Astrocyte (in vitro differentiated cells and primary cell): ENCODE measurements at regions not wholly inside any gene's neighbourhood (a gene's known extent, or its start where the extent isn't known, plus 50 kb on each side); places are given as distances from the start of the nearest gene placed in this dataset.

Experiments
- CTCF ChIP-seq: IDR thresholded peaks from 2 replicates; pipeline ENCODE4 v1.5.1; 2011; ENCODE audit warnings: low read depth, mild to moderate bottlenecking, inconsistent platforms, low read length, moderate library complexity; ENCODE audit not compliant: insufficient read depth
- EZH2 ChIP-seq: IDR thresholded peaks from 2 replicates; pipeline ENCODE4 v1.6.1; 2012; ENCODE audit warnings: mild to moderate bottlenecking, low read length, inconsistent platforms; ENCODE audit not compliant: insufficient read depth

- no peak for TF ChIP-seq CTCF
- no peak for TF ChIP-seq EZH2
Measured at GRCh38 chr10:25858076-25858475, 76.0 kb upstream of the MYO3A start.
